NCI-H2196 treated with DMSO at 0.1 percent for 48 hours (cell line): ENCODE measurements at regions not wholly inside any gene's neighbourhood (a gene's known extent, or its start where the extent isn't known, plus 50 kb on each side); places are given as distances from the start of the nearest gene placed in this dataset.
"Not testable (repeated sequence)": the region's sequence is repeated elsewhere in the genome, so short reads cannot be mapped to it uniquely, and the experiment has no call there.

Experiments used
- DNase-seq: peaks from one replicate; lab custom pipeline; 2025; ENCODE audit not compliant: unreplicated experiment; lab: John Stamatoyannopoulos, UW

DNA sequence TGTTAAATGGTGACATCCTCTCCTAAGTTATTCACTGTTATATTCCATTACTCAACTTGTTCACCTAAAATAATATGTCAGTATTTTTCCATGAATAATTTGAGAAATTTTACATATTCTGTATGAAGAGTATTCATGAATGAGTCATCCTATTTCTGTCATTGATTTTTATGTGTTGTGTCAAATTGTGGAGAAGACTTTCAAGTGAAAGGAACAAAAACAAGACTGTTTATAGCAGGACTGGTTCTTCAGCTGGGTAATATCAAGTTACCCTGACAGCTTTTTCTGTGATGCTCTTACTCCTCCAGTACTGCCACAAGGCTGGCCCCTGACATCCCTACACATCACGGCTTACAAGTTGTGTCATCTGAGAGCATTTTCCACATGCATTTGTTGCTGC is 847.7 kb downstream of the NCAM2 start:
- no peak for DNase-seq

DNA sequence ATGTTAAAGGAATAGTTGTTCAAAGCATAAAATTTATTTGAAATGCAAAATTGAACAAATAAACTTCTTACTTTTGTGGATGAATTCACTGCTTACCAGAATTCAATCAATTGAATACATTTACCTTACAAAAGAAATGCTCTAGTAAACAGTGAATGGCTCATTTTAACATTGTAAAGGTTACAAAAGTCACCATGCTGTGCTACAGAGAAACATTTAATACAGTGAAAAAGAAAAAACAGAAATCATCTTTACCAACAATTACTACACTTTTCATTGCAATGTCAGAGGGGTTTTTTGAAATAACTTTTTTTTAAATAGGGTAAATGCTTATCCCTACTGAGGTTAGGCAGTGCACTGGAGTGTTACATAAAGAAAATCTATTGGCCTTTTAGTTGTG is 853.0 kb downstream of the NCAM2 start:
- DNase-seq, result no peak

DNA sequence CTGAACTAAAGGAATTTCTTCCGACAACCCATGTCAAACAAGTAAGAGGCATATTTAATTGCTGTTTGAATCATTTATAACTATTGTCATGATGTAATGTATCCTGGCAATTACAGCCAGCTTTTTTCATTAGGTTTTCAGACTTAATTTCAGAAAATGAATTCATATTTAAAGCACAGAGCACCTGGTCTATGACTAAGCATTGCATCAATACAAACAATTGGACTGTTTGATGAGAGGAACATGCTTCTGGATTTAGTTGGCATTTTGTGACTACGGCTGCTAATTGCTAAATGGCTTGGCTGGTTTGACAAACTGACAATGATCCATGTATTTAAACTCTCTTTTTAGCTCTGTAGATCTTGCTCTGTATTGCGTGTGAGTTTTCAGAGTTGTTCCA is 853.4 kb downstream of the NCAM2 start:
- no peak for DNase-seq

DNA sequence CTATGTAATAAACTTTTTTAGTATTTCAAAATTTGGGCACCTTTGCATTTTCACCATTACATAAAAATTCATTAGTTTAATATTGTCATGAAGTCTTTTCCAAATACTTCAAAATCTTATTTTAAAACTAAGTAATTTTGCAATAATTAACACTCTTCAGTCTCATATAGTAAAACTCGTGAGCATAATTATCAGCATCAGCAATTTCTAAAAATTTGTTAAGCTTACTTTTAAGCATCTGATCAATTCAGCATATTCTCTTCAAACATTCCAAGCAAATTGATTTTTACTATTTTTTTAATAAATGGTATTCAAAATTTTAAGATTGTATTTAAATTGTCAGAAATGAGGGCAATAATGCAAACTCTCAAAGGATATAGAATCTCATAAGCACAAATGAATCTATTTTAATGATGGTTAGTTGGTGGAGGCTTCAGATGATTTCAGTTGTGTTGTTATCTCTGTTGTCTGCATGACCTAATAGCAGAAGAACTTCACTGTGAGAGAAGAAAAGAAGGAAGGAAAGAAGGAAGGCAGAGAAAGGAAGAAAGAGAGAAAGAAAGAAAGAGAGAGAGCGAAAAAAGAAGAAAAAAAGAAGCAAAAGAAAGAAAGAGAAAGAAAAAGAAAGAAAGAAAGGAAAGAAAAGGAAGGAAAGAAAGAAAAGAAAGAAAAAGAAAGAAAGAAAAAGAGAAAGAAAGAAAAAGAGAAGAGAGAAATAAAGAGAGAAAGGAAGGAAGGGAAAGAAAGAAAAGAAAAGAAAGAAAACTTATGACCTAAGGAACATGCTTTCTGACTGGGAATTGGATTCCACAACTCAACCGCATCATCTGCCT is 860.5 kb downstream of the NCAM2 start:
- no peak for DNase-seq

DNA sequence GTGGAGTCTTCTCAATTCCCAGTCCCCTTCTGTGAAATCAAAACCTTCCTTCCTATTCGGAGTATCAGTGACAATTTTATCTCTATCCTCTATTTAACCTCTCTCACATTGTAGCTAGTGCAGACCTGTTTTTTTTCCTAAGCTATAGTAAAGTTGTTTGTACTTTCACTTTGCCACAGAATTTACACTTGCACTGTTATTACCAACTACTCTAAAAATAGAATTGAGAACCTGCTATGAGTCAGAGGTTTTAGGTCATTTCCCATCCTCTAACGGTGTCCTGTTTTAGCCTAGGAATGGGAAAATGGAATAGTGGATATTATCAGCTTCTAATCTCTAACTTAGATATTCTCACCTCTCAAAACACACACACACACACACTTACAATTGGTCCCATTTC is 862.7 kb downstream of the NCAM2 start:
- no peak for DNase-seq

DNA sequence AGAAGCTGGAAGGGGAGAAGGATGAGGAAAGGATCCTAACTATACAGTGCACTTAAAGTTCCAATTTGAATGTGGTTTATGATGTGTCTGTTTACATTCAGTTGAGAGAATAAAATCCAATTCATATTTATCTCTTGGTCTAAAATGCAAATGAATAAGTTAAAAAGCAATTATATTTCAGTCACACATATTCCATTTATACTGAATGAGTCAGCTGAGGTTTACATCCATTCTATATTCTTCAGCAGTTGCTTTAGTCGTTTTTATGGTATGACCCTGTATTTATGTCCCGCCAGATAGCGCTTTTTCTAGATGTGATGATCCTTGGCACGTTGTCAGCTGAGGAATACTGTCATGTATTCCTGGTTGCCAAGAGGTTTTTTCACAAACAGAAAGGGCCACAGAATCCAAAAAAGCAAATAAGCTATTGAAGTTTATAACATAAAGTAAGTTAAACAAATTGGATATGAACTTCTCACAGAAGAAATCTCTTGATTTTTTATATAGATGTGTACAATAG is 866.2 kb downstream of the NCAM2 start:
- no peak for DNase-seq

DNA sequence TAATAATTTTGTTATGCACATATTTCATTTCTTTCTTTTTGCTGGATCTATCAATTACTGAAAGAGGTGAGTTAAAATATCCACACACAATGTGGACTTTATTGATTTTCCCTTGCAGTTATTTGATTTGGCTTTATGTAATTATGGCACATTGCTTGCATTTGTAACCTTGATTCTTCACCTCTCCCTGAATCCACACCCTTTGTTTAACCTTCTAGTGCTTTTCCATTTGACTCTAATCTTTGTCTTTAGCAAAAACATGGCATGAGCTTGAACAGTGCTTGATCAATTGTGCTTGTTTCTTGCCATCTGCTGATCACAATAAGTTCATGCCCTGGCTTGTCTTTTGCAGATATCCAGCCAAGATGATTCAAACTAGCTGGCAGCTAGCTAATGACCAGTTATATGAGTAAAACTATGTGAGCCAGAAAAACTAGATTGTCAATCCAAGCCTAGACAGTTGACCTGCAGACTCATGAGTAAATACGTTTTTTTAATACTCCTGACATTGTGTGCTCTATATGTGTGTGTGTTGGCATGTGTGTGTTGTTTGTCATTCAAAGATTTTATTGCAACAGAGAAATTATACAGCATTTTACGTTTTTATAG is 899.2 kb downstream of the NCAM2 start:
- DNase-seq, result no peak

DNA sequence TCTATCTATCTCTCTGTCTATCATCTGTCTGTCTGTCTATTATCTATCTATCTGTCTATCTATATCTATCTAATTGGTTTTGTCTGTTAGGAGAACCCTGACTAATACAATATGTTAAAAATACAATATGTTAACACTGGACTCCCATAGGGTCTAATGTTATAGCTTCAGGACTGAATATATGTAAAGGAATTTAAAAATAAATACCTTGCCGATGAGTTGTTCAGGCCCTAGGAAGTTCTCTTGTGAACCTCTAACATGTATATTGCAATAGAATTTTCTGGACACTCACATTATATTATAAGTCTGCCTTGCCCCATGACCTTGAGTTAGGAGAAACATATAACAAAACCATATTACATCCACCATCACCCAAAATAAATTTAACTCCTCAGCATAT is 900.6 kb downstream of the NCAM2 start:
- DNase-seq, result no peak

DNA sequence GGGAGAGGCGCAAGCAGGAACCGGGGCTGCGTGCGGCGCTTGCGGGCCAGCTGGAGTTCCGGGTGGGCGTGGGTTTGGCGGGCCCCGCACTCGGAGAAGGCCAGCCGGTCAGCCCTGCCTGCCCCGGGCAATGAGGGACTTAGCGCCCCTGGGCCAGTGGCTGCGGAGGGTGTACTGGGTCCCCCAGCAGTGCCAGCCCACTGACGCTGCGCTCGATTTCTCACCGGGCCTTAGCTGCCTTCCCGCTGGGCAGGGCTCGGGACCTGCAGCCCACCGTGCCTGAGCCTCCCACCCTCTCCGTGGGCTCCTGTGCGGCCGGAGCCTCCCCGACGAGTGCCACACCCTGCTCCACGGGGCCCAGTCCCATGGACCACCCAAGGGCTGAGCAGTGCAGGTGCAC is 904.2 kb downstream of the NCAM2 start:
- not testable (repeated sequence) for DNase-seq

DNA sequence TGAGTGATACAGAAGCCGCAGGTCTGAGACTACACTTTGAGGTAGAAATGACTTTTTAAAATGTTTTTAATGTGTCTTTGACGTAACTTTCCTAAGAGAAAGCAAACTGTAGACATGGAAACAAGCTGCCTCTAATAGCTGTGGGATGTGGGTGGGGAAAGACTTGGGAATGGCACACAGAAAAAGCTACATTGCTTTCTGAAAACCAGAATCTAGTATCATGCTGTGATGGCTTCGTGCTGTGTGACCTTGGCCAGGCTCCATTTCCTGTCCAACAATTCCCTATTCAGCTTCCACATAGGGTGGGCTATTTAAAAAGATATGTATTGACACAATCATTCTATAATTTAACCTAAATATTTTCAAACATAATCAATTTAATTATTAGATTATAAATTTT is 909.1 kb downstream of the NCAM2 start:
- DNase-seq, result no peak

DNA sequence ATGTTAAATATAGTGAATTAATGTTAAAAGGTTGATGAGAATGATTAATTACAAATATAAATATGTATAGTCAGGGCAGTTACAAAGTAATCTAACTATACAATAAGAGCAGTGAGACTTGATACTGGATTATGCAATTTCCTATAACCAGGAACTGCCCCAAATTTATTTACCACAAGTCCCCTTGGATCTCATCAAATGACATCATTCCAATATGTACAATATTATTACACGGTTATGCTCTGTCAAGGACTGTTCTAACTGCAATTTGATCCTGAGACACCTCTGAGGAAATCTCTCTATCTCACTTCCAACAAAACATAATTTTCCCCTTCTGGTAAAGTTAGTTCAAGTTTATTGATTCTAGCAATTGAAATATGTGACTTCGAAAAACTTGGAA is 917.6 kb downstream of the NCAM2 start:
- DNase-seq, result no peak

DNA sequence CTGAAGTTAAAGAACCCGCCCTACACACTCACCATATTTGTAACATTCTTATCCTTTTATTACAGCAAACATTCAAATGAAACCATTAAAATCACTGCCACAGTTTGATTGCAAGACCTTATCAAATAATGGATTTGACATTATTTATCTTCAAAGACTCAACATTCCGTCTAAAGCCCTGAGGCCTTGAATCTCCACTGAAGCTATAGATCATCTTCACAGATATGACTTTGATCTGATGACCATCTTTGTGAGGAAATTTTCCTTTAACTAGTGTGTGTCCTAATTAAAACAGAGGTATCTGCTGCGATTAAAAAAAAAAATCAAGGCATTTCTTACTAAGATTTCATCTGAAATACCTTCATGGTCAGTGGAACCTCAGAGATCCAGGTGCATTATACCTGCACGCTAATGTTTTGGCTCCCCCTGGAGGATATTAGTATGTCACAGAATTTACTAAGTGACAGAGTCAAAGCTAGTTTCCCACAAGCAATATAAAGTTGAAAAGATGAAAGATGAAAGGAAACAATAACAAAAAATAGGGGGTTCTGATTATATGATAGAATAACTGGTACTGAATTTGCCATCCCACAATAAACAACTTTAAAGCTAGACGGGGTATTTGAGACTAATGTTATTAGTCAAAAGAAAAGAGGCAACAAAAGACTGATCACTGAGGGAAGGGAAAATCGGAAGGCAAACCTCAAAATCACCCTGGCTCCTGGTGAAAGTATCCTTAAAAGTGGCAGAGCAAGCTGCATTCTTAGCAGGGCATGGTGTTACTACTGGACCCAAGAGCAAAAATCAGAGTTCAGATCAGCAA is 923.4 kb downstream of the NCAM2 start:
- no peak for DNase-seq

DNA sequence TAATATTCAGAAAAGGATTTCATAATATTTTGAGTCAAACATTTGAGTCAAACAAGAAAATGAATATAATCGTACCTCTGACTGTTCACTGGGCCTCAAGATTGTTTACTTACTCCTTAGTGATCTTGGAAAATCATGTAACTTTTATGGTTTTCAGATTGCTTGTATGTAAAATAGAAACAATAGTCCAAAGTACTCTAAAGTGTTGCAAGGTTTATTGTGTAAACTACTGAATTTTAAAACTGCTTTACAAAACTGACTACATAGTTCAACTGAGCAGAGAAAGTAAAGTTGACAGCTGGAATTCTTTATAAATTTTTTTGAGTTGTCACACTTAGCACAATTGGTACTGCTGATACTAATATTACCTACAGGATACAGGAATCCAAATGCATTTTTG is 931.0 kb downstream of the NCAM2 start:
- DNase-seq, result no peak

DNA sequence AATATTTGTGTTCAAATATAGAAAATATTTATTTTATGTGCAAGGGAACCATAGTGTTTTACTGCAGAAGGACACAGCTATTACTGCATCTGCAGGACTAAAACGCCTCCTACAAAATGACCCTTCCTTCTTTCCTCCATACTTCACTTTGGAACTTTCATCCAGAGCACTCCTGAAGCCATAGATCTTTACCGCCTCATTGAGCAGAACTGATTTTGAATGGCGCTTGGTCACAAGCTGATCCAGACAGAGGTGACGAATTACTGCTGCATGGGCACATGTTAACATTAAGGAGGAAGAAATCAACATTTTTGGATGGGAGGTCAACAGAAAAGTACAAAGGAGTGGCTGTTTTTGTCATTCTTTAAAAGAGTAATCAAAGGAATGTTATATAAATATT is 931.6 kb downstream of the NCAM2 start:
- DNase-seq, result no peak

DNA sequence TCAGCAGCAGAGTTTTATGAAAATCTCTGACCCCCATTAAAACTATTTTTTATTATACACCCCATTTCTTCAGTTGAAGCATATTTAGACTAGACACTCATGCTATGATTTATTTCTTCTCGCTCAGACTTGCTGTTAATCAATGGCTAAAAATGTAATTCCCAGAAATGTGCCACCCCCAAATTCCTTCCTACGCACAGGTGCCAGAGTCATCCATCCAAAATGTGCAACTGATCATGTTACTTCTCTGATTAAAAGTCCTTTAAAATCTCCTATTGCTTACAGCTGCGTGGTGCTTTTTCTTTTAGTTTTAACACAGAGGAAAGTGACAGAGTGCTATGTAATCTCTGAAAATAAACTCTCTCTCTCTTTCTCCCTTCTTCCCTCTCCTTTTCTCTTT is 954.4 kb downstream of the NCAM2 start:
- DNase-seq, result no peak

DNA sequence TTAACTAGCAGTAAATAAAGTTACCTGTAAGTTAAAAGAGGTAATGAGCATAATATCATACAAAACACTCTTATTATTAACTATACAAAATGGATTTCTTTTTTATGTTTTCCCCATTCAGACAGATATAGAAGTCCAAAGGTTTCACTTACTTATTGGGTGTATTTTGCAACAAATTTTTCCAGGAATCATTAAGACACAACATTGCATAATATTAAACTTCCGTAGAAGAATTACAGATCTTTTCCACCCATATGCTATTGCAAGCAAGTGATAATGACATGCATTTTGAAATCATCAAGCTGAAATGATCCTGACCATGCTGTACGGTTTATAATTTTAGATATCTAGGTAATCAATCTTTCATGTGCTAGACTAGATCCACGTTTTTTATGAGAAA is 957.0 kb downstream of the NCAM2 start:
- DNase-seq, result no peak

DNA sequence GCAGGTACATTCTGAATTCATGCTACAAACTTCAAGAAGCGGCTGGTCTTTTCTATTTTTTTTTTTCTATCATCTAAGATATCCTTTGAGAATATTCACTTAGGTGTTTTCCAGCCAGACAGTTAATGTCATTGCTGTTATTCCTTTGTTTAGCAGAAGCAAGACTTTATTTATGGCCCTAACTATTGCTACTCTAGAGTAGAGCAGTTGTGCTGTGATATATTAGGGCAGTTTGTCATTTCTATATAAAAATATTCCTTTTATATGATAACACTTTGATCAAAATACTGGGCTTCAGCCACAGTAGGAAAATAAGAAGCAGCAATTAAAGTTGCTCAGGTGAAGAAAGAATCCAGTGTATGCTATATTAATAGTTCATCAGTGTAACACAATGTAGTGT is 959.3 kb downstream of the NCAM2 start:
- no peak for DNase-seq

DNA sequence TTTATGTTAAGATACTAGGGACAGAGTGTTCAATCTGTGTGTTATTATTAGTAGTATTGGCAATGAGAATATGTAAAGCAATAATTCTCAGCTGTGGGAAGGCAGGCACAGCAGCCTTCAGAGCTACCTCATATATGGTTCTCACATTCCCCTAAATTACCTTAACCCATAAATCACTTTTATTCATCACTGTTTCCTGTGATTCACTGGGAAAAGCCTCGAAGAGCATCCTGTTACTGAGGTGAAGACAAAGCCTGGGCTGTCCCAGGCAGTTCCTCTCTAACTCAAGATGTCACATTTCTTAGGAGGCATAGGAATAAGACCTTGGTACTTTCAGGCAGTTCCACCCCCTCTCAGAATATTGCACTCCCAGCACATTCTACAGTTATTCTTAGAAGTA is 965.7 kb downstream of the NCAM2 start:
- no peak for DNase-seq

DNA sequence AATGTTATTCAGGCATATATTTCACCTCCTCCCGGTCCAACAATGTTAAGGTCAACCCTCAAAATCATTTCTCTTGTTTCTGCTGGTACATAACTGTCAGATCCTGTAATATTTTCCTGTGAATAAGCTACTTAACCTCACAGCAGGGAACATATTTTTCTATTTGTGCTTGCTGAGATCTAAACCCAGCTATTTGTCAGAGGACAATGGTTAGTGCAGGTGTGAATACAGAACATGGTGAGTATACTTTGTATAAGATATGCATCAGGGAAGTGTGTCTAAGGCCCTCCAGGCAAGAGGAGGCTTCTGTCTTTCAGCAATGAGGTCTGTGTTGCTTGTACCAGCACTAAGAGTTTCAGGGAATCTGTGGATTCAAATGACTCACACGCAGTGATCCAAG is 970.6 kb downstream of the NCAM2 start:
- no peak for DNase-seq

DNA sequence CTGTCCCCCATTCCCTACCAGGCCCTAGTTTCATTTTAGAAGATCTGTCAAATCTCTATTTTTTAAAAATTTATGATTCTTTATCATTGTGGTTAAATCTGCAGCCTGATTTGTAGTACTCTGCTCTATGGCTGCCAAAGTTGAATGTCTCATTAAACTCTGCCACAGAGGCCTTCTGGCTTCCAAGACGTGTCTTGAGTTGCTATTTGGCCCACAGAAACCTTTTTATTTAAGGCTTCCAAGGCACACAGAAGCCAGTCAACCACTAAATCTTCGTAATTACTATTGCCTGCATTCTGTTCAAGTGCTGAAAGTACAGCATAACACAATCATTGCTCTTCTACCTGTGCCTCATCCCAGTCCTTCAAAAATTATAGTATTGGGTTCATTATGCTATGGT is 971.0 kb downstream of the NCAM2 start:
- DNase-seq, result no peak

DNA sequence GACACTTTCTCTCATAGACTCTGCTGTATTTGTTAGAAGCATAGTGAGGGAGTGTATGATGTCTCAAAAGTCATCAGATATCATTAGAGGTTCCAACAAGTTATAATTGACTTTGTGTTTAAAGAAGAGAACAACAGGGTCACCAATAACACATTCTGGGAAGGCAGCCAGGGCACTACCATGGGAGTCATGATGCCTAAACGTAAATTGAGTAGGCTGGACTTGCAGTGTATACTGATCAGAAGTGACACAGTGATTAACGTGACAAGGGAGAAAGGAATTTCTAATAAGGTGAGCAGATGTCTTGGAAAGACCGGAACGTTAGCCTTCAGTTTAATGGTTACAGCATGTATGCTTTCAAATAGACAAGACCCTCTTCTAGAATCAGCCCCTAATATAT is 973.2 kb downstream of the NCAM2 start:
- DNase-seq, result no peak

DNA sequence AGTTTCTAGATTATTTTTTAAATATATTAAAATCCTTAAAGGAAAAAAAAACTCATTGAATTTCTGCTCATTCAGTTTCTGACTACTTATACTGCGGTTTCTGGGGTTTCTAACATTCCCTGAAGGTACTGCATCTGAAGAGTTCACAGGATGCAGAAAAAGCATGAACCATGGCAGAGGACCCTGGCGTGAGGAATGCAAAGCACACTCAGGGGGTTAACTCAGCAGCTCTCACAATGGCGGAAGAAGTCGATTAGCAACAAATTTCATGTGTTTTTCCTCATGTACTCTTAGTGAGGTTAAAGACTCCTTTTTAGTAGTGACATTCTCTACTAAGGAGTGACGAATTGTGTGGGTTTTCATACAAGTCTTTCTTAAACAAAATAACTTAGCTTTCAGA is 975.6 kb downstream of the NCAM2 start:
- DNase-seq, result no peak
